ENCODE measurements at regions not wholly inside any gene's neighbourhood (a gene's known extent, or its start where the extent isn't known, plus 50 kb on each side); places are given as distances from the start of the nearest gene placed in this dataset.

DNA sequence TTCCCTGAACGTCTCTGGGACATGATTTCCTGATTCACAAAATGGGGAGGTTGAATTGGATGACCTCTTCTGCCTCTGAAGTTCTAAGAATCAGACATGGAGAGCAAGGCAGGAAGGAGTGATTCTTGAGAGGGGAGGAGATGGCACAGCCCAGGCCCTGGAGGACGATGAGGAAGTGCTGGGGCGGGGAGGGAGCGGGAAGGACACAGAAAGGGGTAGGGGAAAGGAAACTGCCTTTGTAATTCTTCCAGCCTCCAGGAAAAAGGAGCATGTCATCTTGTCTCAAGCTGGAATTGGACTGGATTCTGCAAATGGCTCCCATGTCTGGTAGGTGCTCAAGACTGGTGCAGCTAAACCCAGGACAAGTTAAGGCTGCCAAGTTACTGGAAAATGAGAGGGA is 97.0 kb upstream of the NCK2 start:
- Histone ChIP-seq H3K79me2 (ENCODE audit: control insufficient read depth, insufficient read depth, low read length) (no peaks in the 10 kb centered on the region), H3K9me3 (ENCODE audit: control insufficient read depth, low read depth, low read length) (no peaks in the 10 kb centered on the region), H3K36me3 (ENCODE audit: control insufficient read depth in 2 of 2, extremely low read depth in 1 of 2, insufficient read depth in 2 of 2, low read length in 2 of 2) (no peaks in the 10 kb centered on the region), H2AFZ (ENCODE audit: control insufficient read depth, low read length) (no peak overlapping the region), H3K27me3 (ENCODE audit: control insufficient read depth, extremely low read depth, insufficient read depth, low read length) (peaks cover 11% of the 10 kb centered on the region), H4K20me1 (ENCODE audit: control insufficient read depth, extremely low read depth, insufficient read depth, low read length) (no peaks in the 10 kb centered on the region), H3K9ac (ENCODE audit: control insufficient read depth, extremely low read depth, insufficient read depth, low read length) (no peak overlapping the region), H3K4me1 (ENCODE audit: control insufficient read depth, extremely low read depth, insufficient read depth, low read length) (no peaks in the 10 kb centered on the region), H3K4me2 (ENCODE audit: control insufficient read depth, extremely low read depth, insufficient read depth, low read depth, low read length) (no peak overlapping the region), H3K4me3 (ENCODE audit: control insufficient read depth in 2 of 3, extremely low read depth in 1 of 3, insufficient read depth in 2 of 3, low read depth in 1 of 3, low read length in 3 of 3) (no peak overlapping the region), H3K9me1 (ENCODE audit: control insufficient read depth, extremely low read depth, insufficient read depth, low read length) (no peaks in the 10 kb centered on the region), H3K27ac (ENCODE audit: control insufficient read depth, insufficient read depth, low read length) (no peak overlapping the region)
- dilution Hi-C loops (cut with MboI; ENCODE audit: extremely low pct_ligation_motif_present, low sequenced_read_pairs), result no loop called here
- no peak for FAIRE-seq
- no peak for DNase-seq (ENCODE audit: low read depth, low spot score)
- TF ChIP-seq, protein P1, sequence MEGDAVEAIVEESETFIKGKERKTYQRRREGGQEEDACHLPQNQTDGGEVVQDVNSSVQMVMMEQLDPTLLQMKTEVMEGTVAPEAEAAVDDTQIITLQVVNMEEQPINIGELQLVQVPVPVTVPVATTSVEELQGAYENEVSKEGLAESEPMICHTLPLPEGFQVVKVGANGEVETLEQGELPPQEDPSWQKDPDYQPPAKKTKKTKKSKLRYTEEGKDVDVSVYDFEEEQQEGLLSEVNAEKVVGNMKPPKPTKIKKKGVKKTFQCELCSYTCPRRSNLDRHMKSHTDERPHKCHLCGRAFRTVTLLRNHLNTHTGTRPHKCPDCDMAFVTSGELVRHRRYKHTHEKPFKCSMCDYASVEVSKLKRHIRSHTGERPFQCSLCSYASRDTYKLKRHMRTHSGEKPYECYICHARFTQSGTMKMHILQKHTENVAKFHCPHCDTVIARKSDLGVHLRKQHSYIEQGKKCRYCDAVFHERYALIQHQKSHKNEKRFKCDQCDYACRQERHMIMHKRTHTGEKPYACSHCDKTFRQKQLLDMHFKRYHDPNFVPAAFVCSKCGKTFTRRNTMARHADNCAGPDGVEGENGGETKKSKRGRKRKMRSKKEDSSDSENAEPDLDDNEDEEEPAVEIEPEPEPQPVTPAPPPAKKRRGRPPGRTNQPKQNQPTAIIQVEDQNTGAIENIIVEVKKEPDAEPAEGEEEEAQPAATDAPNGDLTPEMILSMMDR (optimal IDR thresholded peaks at IDR 0.05 in 1 of 3, IDR thresholded peaks at IDR 0.05 in 1 of 3, conservative IDR thresholded peaks at IDR 0.05 in 1 of 3; ENCODE audit: extremely low read depth in 1 of 3, insufficient read depth in 2 of 3, low read length in 3 of 3), result no peak
- no peak for TF ChIP-seq EZH2 (IDR thresholded peaks at IDR 0.05; ENCODE audit: low read length)

DNA sequence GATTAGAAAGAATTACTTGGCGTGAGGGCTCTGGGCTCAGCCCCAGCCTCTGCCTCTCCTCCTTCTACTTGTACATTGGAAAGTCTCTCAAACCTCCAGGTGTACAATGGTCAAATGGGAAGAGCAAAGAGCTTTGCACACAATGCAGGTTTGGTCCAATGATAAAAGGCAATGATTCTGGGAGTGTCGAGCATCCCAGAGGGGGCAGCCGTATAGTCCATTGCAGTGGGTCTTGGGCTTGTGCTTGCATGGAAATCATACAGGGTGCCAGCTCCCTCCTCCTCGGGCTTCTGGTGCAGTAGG is 98.0 kb upstream of the NCK2 start:
- DNase-seq (ENCODE audit: low read depth, low spot score) (no peak), FAIRE-seq (no peak)
- H2AFZ ChIP-seq (ENCODE audit: control insufficient read depth, low read length), result no peak overlapping the region
- no peaks in the 10 kb centered on the region for H4K20me1 ChIP-seq (ENCODE audit: control insufficient read depth, extremely low read depth, insufficient read depth, low read length)
- no peaks in the 10 kb centered on the region for H3K79me2 ChIP-seq (ENCODE audit: control insufficient read depth, insufficient read depth, low read length)
- no peaks in the 10 kb centered on the region for H3K9me1 ChIP-seq (ENCODE audit: control insufficient read depth, extremely low read depth, insufficient read depth, low read length)
- no peaks in the 10 kb centered on the region for H3K9me3 ChIP-seq (ENCODE audit: control insufficient read depth, low read depth, low read length)
- H3K27me3 ChIP-seq (ENCODE audit: control insufficient read depth, extremely low read depth, insufficient read depth, low read length), result peaks cover 11% of the 10 kb centered on the region
- H3K36me3 ChIP-seq (ENCODE audit: control insufficient read depth in 2 of 2, extremely low read depth in 1 of 2, insufficient read depth in 2 of 2, low read length in 2 of 2), result no peaks in the 10 kb centered on the region
- H3K4me1 ChIP-seq (ENCODE audit: control insufficient read depth, extremely low read depth, insufficient read depth, low read length), result no peaks in the 10 kb centered on the region
- H3K4me2 ChIP-seq (ENCODE audit: control insufficient read depth, extremely low read depth, insufficient read depth, low read depth, low read length), result no peak overlapping the region
- no peak overlapping the region for H3K27ac ChIP-seq (ENCODE audit: control insufficient read depth, insufficient read depth, low read length)
- TF ChIP-seq, protein P1 (optimal IDR thresholded peaks at IDR 0.05 in 1 of 3, IDR thresholded peaks at IDR 0.05 in 1 of 3, conservative IDR thresholded peaks at IDR 0.05 in 1 of 3; ENCODE audit: extremely low read depth in 1 of 3, insufficient read depth in 2 of 3, low read length in 3 of 3), result no peak
- no peak overlapping the region for H3K9ac ChIP-seq (ENCODE audit: control insufficient read depth, extremely low read depth, insufficient read depth, low read length)
- no peak overlapping the region for H3K4me3 ChIP-seq (ENCODE audit: control insufficient read depth in 2 of 3, extremely low read depth in 1 of 3, insufficient read depth in 2 of 3, low read depth in 1 of 3, low read length in 3 of 3)
- dilution Hi-C loops (cut with MboI; ENCODE audit: extremely low pct_ligation_motif_present, low sequenced_read_pairs), result no loop called here

Measured in keratinocyte (primary cell).